Caco-2 (cell line): ENCODE measurements at regions not wholly inside any gene's neighbourhood (a gene's known extent, or its start where the extent isn't known, plus 50 kb on each side); places are given as distances from the start of the nearest gene placed in this dataset.

Experiments
- BruUV-seq: library from RNA; stranded (reverse); fragments of 400-500 nt; replicated peaks from 2 replicates; lab custom pipeline; 2021; lab: Mats Ljungman, UMichigan
- CTCF ChIA-PET: fragments of 300-600 bp; sonication (Branson Sonifier 250); formaldehyde crosslinking; loops from one replicate; lab custom pipeline; 2022; ENCODE audit warnings: antibody characterized with exemption; lab: Charles Lee
- POLR2A ChIA-PET: fragments of 300-600 bp; sonication (Branson Sonifier 250); formaldehyde crosslinking; loops from one replicate; lab custom pipeline; 2022; ENCODE audit warnings: antibody characterized with exemption; lab: Charles Lee
- DNase-seq, 2 experiments: peaks; one replicate each; pipeline versions ENCODE4 v3.0.0 to v3.0.0-alpha.2; 2020 to 2022
- H3K27me3 ChIP-seq: replicated peaks from 2 replicates; pipeline ENCODE4 v1.6.0; 2011; ENCODE audit warnings: low read length; ENCODE audit not compliant: control insufficient read depth, insufficient read depth
- H3K36me3 ChIP-seq: 2 replicates; pipeline ENCODE4 v1.5.1; 2011; ENCODE audit warnings: low read length; ENCODE audit not compliant: control insufficient read depth, insufficient read depth
- H3K4me1 ChIP-seq: fragments of 250-450 bp; sonication (Bioruptor Pico); 2 replicates; pipeline ENCODE4 v1.5.1; 2020; ENCODE audit warnings: mild to moderate bottlenecking
- H3K4me3 ChIP-seq: 2 replicates; pipeline ENCODE4 v1.5.1; 2011; ENCODE audit warnings: low read depth, mild to moderate bottlenecking, control low read depth, low read length
- H3K9me3 ChIP-seq: fragments of 250-450 bp; sonication (Bioruptor Pico); 2 replicates; pipeline ENCODE4 v1.5.1; 2020; ENCODE audit warnings: mild to moderate bottlenecking, moderate library complexity
- H3K27ac Mint-ChIP-seq: one replicate; pipeline ENCODE4 v1.8.0; 2022; ENCODE audit warnings: mixed read lengths; ENCODE audit not compliant: unreplicated experiment
- H3K27me3 Mint-ChIP-seq: one replicate; pipeline ENCODE4 v1.8.0; 2022; ENCODE audit warnings: mixed read lengths; ENCODE audit not compliant: insufficient read depth, unreplicated experiment
- H3K36me3 Mint-ChIP-seq: one replicate; pipeline ENCODE4 v1.8.0; 2022; ENCODE audit warnings: mild to moderate bottlenecking, mixed read lengths; ENCODE audit not compliant: insufficient read depth, unreplicated experiment
- H3K4me1 Mint-ChIP-seq: one replicate; pipeline ENCODE4 v1.8.0; 2022; ENCODE audit warnings: low read depth, mixed read lengths; ENCODE audit not compliant: unreplicated experiment
- H3K4me3 Mint-ChIP-seq: one replicate; pipeline ENCODE4 v1.8.0; 2022; ENCODE audit warnings: mild to moderate bottlenecking, moderate library complexity, mixed read lengths; ENCODE audit not compliant: unreplicated experiment
- H3K9me3 Mint-ChIP-seq: one replicate; pipeline ENCODE4 v1.8.0; 2022; ENCODE audit warnings: mixed read lengths; ENCODE audit not compliant: unreplicated experiment
- CTCF ChIP-seq, 2 experiments: fragments of 200-600 bp in 1 of 2; IDR thresholded peaks; 1 replicate in 1 of 2; 2 replicates in 1 of 2; pipeline versions ENCODE4 v1.5.1 to v1.8.0; 2011 to 2022; ENCODE audit warnings: antibody characterized with exemption in 1 of 2, control low read depth in 1 of 2, inconsistent platforms in 1 of 2, low read depth in 1 of 2, low read length in 1 of 2, mild to moderate bottlenecking in 1 of 2, moderate library complexity in 1 of 2; ENCODE audit not compliant: insufficient read depth in 1 of 2, severe bottlenecking in 1 of 2, unreplicated experiment in 1 of 2
- intact Hi-C: fragments of 100-400 bp; cut with micrococcal nuclease; formaldehyde crosslinking; loops from one replicate; pipeline ENCODE4 v1.10.0; 2022; ENCODE audit not compliant: unreplicated experiment

- ChIA-PET POLR2A (no interaction called here), CTCF (no interaction called here)
- H3K9me3 Mint-ChIP-seq: no peaks in the 10 kb centered on the region
- no peak for TF ChIP-seq CTCF (IDR thresholded peaks at IDR 0.05; ENCODE audit: insufficient read depth in 1 of 2, low read depth in 1 of 2, low read length in 1 of 2, severe bottlenecking in 1 of 2, unreplicated experiment in 1 of 2)
- intact Hi-C loops: no loop called here
- Histone ChIP-seq H3K9me3 (no peaks in the 10 kb centered on the region), H3K4me3 (no peak overlapping the region), H3K27me3 (no peaks in the 10 kb centered on the region), H3K36me3 (no peaks in the 10 kb centered on the region), H3K4me1 (no peaks in the 10 kb centered on the region)
- H3K4me3 Mint-ChIP-seq: no peak overlapping the region
- no peak overlapping the region for H3K27ac Mint-ChIP-seq
- H3K4me1 Mint-ChIP-seq: no peaks in the 10 kb centered on the region
- H3K27me3 Mint-ChIP-seq: no peaks in the 10 kb centered on the region
- no peak for DNase-seq
- no TSS peak for BruUV-seq
- no peaks in the 10 kb centered on the region for H3K36me3 Mint-ChIP-seq
These were observed 957.7 kb upstream of the GYPC start for GRCh38 chr2:125698280-125698679.

GRCh38 chr2:125701070-125701469 is 954.9 kb upstream of the GYPC start:
- H3K4me1 Mint-ChIP-seq: no peaks in the 10 kb centered on the region
- no peak overlapping the region for H3K27ac Mint-ChIP-seq
- no TSS peak for BruUV-seq
- DNase-seq: no peak
- CTCF ChIA-PET: no interaction called here
- no peaks in the 10 kb centered on the region for H3K27me3 Mint-ChIP-seq
- H3K36me3 Mint-ChIP-seq: no peaks in the 10 kb centered on the region
- Histone ChIP-seq H3K36me3 (no peaks in the 10 kb centered on the region), H3K4me3 (no peak overlapping the region), H3K9me3 (no peaks in the 10 kb centered on the region), H3K4me1 (no peaks in the 10 kb centered on the region), H3K27me3 (no peaks in the 10 kb centered on the region)
- H3K9me3 Mint-ChIP-seq: peaks cover 2% of the 10 kb centered on the region
- no peak overlapping the region for H3K4me3 Mint-ChIP-seq
- POLR2A ChIA-PET: no interaction called here
- TF ChIP-seq CTCF (IDR thresholded peaks at IDR 0.05; ENCODE audit: insufficient read depth in 1 of 2, low read depth in 1 of 2, low read length in 1 of 2, severe bottlenecking in 1 of 2, unreplicated experiment in 1 of 2): no peak
- intact Hi-C loops: no loop called here

GRCh38 chr2:125707611-125708010 is 948.3 kb upstream of the GYPC start:
- Histone ChIP-seq H3K27me3 (no peaks in the 10 kb centered on the region), H3K4me3 (no peak overlapping the region), H3K36me3 (no peaks in the 10 kb centered on the region), H3K9me3 (no peaks in the 10 kb centered on the region), H3K4me1 (0 out of 2 replicates have a peak, but pooled peaks cover 4% of the 10 kb centered on the region)
- H3K36me3 Mint-ChIP-seq: no peaks in the 10 kb centered on the region
- H3K4me1 Mint-ChIP-seq: peaks cover 7% of the 10 kb centered on the region
- no peak overlapping the region for H3K27ac Mint-ChIP-seq
- DNase-seq: no peak
- intact Hi-C loops: no loop called here
- POLR2A ChIA-PET: no interaction called here
- H3K27me3 Mint-ChIP-seq: no peaks in the 10 kb centered on the region
- H3K4me3 Mint-ChIP-seq: no peak overlapping the region
- no TSS peak for BruUV-seq
- CTCF ChIA-PET: no interaction called here
- peaks cover 22% of the 10 kb centered on the region for H3K9me3 Mint-ChIP-seq
- no peak for TF ChIP-seq CTCF (IDR thresholded peaks at IDR 0.05; ENCODE audit: insufficient read depth in 1 of 2, low read depth in 1 of 2, low read length in 1 of 2, severe bottlenecking in 1 of 2, unreplicated experiment in 1 of 2)
